GM19035 (cell line): ENCODE measurements at regions not wholly inside any gene's neighbourhood (a gene's known extent, or its start where the extent isn't known, plus 50 kb on each side); places are given as distances from the start of the nearest gene placed in this dataset.
"Not testable (repeated sequence)": the region's sequence is repeated elsewhere in the genome, so short reads cannot be mapped to it uniquely, and the experiment has no call there.

ENCODE experiments used
- ATAC-seq: cut with Tn5 transposase; IDR thresholded peaks from one replicate; pipeline ENCODE4 v1.9.1; 2021; ENCODE audit not compliant: unreplicated experiment

DNA sequence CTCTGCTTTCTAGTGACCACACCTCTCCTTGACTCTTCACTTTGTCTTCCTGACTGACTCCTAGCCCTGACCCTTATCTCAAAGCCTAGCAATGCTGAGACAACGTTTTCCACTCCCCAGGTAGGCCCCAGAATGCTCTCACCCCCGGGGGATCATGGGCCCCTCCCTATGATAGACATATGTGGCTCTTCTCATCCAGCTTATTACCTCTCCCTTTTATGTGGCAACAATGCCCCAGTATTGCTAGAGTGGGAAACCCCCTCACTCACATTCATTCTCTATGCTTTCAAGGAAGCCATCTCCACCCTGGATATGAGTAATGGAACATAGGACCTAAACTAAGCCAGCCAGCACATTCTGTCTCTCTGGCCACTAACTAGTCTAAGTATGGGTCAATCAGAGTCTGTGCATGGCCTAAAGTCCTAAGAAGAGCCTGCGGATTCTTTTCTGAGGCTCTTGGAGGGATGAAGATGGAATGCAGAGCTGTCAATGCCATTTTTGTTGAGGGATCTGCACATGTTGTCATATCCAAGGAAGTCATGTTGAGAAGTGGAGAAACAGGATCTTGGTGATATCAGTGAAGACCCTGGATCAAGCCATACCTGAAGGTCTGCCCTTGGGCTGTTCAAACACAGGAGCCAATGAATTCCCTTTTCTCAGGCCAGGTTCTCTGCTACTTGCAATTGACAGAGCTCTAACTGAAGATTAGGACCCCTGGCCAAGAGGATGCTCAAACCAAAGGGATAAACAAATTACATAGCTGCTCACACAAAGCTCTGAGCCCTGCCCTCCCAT, 79.8 kb upstream of the GRK3 start:
- ATAC-seq: no peak

GRCh38 chr22:25485626-25486545, 78.6 kb upstream of the GRK3 start:
- no peak for ATAC-seq

- ATAC-seq: no peak
These were observed 77.0 kb upstream of the GRK3 start for GRCh38 chr22:25487508-25487907.

- no peak for ATAC-seq
These were observed 76.0 kb upstream of the GRK3 start for GRCh38 chr22:25488244-25489020.

GRCh38 chr22:25489947-25490346, 74.5 kb upstream of the GRK3 start:
- ATAC-seq: no peak

- ATAC-seq: no peak
These were observed 73.6 kb upstream of the GRK3 start for GRCh38 chr22:25490896-25491295.

GRCh38 chr22:25492162-25492561, 72.3 kb upstream of the GRK3 start:
- no peak for ATAC-seq

- ATAC-seq: no peak
These were observed 71.4 kb upstream of the GRK3 start for GRCh38 chr22:25492841-25493734.

DNA sequence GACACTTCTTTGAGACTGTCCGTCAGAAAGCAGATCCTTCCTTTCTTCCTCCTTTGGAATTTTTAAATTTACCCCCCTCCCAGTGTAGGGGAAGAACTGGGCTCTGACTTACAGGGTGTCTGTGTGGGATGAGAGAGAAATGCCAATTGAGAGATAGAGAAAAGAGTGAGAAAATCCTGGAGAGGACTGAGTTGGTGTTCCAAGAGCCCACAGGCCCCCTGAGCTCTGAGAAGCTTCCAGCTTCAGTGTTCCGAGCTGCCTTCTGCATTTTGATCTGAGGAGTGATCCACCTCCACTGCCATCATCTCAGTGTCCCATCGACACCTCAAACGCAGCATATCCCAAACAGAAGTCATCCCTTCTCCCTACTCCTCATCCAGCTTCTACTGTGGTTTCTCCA, 70.7 kb upstream of the GRK3 start:
- no peak for ATAC-seq

- ATAC-seq: no peak
These were observed 69.7 kb upstream of the GRK3 start for GRCh38 chr22:25494774-25495173.

DNA sequence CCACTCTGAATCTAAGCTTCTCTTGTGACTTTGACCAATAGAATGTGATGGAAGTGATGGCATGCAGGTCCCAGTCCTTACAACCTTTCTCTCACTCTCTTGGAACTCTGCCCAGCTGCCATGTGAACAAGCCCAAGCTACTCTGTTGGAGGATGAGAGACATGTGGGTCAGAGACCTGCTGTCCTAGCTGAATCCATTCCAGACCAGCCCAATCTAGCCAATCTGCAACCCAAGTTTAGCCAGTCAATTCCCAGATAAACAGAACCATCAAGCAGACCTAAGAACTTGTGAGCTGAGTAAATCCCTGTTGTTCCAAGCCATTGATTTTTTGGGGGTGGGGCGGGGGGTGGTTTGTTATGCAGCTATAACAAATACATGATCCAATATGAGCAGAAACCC, 69.2 kb upstream of the GRK3 start:
- ATAC-seq: no peak

DNA sequence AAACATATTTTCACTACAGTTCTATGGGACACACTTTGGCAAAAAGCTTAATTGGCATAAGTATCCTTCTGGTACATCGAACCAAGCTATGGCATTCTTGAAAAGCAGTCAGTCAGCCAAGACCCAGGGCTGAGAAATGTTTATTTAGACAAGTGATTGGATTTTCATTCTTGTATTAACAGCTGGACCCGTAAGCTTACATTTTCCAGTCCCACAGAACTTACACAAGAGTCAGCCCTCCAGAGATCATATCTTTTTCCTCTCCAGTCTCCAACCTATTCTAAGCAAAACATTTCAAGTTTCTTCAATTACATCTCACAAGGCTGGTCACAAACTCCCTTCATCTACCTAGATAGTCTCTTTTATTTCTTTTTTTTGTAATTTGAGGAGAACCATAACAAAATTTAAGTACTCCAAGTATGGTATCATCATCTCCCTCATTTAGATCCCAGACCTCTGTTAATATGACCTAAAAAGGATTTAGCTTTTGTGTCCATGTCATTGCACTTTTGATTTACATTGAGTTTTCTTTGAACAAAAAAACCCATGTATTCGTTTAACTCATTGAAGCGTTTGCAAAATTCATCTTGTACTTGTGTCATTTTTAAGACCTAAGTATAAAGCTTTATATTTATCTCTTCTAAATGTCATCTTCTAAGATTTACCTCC, 67.9 kb upstream of the GRK3 start:
- no peak for ATAC-seq

GRCh38 chr22:25497181-25497641, 67.3 kb upstream of the GRK3 start:
- no peak for ATAC-seq

DNA sequence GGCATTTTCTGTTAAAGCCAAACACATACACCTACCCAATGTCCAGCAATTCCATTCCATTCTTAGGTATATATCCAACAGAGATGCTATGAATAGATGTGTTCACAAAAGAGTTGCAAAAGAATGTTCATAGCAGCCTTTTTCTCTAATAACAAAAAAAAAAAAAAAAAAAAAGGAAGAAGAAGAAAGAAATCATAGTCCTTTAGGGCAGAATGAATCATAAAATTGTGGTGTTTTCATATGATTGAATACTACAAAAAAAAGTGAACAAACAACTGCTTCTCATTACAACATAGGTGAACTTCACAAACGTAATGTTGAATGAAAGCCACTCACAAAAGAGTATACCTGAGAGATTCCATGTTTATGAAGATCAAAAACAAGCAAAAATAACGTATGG, 66.8 kb upstream of the GRK3 start:
- no peak for ATAC-seq

GRCh38 chr22:25500671-25501070, 63.8 kb upstream of the GRK3 start:
- not testable (repeated sequence) for ATAC-seq

DNA sequence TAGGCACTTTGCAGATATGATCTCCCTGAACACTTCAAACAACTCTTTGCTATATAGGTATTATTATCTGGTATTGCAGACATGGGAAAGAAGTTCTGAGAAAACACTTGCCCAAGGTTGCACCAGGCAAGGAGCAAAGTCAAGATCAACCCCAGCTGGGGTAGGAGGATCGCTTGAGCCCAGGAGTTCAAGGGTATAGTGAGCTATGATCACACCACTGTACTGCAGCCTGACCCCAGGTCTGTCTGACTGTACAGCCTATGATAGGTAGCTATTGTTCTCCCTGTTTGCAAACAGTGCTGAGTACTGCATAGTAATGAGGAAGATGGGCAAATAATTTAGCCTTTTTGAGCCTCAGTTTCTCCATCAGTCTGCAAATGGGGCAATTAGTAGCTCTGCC, 60.5 kb upstream of the GRK3 start:
- ATAC-seq: not testable (repeated sequence)

- ATAC-seq: no peak
These were observed 56.3 kb upstream of the GRK3 start for GRCh38 chr22:25508161-25508560.

GRCh38 chr22:25508761-25509321, 55.6 kb upstream of the GRK3 start:
- ATAC-seq: no peak

DNA sequence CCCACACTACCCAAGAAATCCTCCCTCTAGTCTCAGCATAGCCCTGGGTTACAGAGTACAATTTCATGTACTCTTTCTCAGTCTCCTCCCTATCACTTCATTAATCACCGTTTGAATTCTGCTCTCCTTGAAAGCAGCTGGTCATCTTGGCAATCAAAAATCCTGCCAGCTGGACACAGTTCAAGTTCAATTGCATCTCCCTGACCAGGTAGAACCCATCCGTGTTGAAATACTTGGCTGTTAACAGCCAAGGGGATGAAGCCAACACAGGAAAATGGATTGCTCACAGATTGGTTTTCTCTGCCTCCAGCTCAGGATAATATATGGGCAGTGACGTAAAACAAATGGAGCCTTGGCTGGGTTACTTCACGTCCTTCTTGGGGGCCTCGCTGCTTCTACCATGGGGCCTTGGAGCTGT, 55.1 kb upstream of the GRK3 start:
- ATAC-seq: no peak
